Esophagus squamous epithelium (tissue), 5 donors: ENCODE measurements at regions not wholly inside any gene's neighbourhood (a gene's known extent, or its start where the extent isn't known, plus 50 kb on each side); places are given as distances from the start of the nearest gene placed in this dataset.

ENCODE experiments used
- DNase-seq: peaks from one replicate; lab custom pipeline; 2025; lab: John Stamatoyannopoulos, UW
- H3K27ac ChIP-seq, 4 donors: fragments of 200-600 bp; sonication (generic); one replicate each; pipeline ENCODE4 v1.5.1; 2016 to 2019; ENCODE audit warnings: mild to moderate bottlenecking in 1 of 4
- H3K27me3 ChIP-seq, 4 donors: fragments of 200-600 bp; sonication (generic); 1 replicate in 3 of 4; 2 replicates in 1 of 4; pipeline versions ENCODE4 v1.5.1 to v1.6.0; 2017 to 2021; ENCODE audit warnings: antibody characterized with exemption in 1 of 4
- H3K36me3 ChIP-seq, 3 donors: fragments of 200-600 bp; sonication (generic); one replicate each; pipeline ENCODE4 v1.5.1; 2016 to 2019
- H3K4me1 ChIP-seq, 3 donors: fragments of 200-600 bp; sonication (generic); one replicate each; pipeline ENCODE4 v1.5.1; 2017 to 2019
- H3K4me3 ChIP-seq, 4 donors: fragments of 200-600 bp; sonication (generic); 1 replicate in 3 of 4; 2 replicates in 1 of 4; pipeline ENCODE4 v1.5.1; 2016 to 2019; ENCODE audit warnings: mild to moderate bottlenecking in 2 of 4, moderate library complexity in 1 of 4
- H3K9me3 ChIP-seq, 3 donors: fragments of 200-600 bp; sonication (generic); one replicate each; pipeline ENCODE4 v1.5.1; 2016 to 2019
- POLR2A ChIP-seq, 4 donors: fragments of 450-650 bp; IDR thresholded peaks; one replicate each; pipeline ENCODE4 v1.6.1; 2017; ENCODE audit warnings: antibody characterized with exemption in 4 of 4, mild to moderate bottlenecking in 4 of 4, moderate library complexity in 3 of 4
- WGBS, 2 donors: methylation state at CpG; one replicate each; pipeline ENCODE4 v1.1.5; 2018; 5-methylcytosine and 5-hydroxymethylcytosine counted together
- intact Hi-C: fragments of 100-400 bp; cut with DNase I; formaldehyde crosslinking; loops from one replicate; pipeline ENCODE4 v1.15.0; 2022
- TF ChIP-seq, protein P1 (sequence below), 6 experiments: fragments of 450-650 bp in 4 of 6; fragments of 200-600 bp in 2 of 6; sonication (generic) in 2 of 6; IDR thresholded peaks; one replicate each; pipeline ENCODE4 v1.5.1; 2016 to 2019; ENCODE audit warnings: antibody characterized with exemption in 6 of 6, mild to moderate bottlenecking in 4 of 6, moderate library complexity in 4 of 6
- donor health status: DM: yes; HTN: yes; CAD: no.

DNA sequence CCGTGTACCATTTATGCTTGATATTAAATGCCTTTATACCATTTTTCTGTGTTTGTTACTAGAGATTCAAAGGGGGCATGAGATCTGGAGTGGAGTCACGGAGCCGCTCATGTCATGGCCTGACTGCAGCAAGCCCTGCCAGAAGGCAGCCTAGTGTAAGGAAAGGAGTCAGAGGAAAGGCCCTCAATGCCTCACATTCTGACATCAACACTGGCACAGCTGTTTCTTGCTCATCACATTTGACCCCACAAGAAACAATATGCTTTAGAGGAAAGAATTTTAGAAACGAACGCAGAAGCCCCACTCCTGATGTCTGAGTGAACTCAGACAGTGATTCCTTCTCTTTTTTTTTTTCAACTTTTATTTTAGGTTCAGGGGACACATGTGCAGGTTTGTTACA, 322.4 kb upstream of the CPEB2 start:
- intact Hi-C loops = no loop called here
- Histone ChIP-seq H3K27me3 (no peaks in the 10 kb centered on the region), H3K36me3 (no peaks in the 10 kb centered on the region), H3K4me3 (no peak overlapping the region), H3K4me1 (no peaks in the 10 kb centered on the region), H3K27ac (no peak overlapping the region), H3K9me3 (no peaks in the 10 kb centered on the region)
- 77 to 90% methylated on average over 5 of the region's 5 CpGs for WGBS, 2 donors
- no peak for DNase-seq
- TF ChIP-seq, protein P1, sequence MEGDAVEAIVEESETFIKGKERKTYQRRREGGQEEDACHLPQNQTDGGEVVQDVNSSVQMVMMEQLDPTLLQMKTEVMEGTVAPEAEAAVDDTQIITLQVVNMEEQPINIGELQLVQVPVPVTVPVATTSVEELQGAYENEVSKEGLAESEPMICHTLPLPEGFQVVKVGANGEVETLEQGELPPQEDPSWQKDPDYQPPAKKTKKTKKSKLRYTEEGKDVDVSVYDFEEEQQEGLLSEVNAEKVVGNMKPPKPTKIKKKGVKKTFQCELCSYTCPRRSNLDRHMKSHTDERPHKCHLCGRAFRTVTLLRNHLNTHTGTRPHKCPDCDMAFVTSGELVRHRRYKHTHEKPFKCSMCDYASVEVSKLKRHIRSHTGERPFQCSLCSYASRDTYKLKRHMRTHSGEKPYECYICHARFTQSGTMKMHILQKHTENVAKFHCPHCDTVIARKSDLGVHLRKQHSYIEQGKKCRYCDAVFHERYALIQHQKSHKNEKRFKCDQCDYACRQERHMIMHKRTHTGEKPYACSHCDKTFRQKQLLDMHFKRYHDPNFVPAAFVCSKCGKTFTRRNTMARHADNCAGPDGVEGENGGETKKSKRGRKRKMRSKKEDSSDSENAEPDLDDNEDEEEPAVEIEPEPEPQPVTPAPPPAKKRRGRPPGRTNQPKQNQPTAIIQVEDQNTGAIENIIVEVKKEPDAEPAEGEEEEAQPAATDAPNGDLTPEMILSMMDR (IDR thresholded peaks at IDR 0.05) = no peak
- TF ChIP-seq POLR2A (IDR thresholded peaks at IDR 0.05) = no peak

DNA sequence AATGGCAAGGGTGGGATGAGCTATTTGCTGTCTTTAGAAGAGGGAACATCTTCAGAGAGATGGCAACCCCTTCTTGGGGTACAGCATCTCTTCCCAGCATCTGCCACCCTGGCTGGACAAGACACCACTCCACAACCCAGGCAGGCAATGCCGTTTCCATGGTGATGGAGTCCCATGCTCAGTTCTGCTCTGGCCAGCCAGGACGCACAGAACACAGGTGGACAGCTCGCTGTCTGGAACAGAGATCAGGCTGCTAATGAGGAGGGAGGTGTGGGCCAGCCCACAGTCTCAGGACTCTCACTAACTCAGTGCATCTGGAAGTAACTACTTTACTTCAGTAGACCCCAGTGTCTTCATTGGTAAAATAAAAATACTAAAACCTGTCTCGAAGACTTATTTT, 321.0 kb upstream of the CPEB2 start:
- Histone ChIP-seq H3K27ac (no peak overlapping the region), H3K27me3 (no peaks in the 10 kb centered on the region), H3K9me3 (no peaks in the 10 kb centered on the region), H3K4me3 (no peak overlapping the region), H3K36me3 (no peaks in the 10 kb centered on the region), H3K4me1 (no peaks in the 10 kb centered on the region)
- no peak for DNase-seq
- 47 to 86% methylated on average over 1 to 3 of the region's 4 CpGs for WGBS, 2 donors
- TF ChIP-seq, protein P1 (IDR thresholded peaks at IDR 0.05) = no peak
- no peak for TF ChIP-seq POLR2A (IDR thresholded peaks at IDR 0.05)
- intact Hi-C loops = no loop called here

DNA sequence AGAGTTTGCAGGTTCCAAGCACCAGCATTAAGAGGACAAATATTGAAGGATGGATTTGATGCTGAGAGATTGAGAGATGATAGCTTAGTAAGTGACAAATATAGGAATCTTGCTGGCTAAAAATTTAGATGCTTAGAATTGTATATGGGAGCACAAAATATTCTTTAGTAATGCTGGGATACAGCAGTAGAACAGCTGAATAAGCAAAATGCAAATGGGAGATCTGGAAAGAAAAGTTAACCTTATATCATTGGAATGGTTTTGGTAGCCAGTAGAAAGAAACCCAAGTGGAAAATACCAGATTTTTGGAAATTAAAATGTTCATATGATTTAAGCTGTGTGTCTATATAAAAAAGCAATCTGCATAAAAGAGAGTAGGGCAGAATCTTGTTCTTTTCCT, 308.6 kb upstream of the CPEB2 start:
- no peak for TF ChIP-seq POLR2A (IDR thresholded peaks at IDR 0.05)
- TF ChIP-seq, protein P1 (IDR thresholded peaks at IDR 0.05) = no peak
- Histone ChIP-seq H3K27me3 (no peaks in the 10 kb centered on the region), H3K4me3 (no peak overlapping the region), H3K27ac (no peak overlapping the region), H3K36me3 (no peaks in the 10 kb centered on the region), H3K9me3 (peaks cover 0 to 5% (median 0%) of the 10 kb centered on the region in 3 donors), H3K4me1 (no peaks in the 10 kb centered on the region)
- no peak for DNase-seq
- intact Hi-C loops = no loop called here

- peaks cover 0 to 5% (median 0%) of the 10 kb centered on the region in 3 donors for H3K9me3 ChIP-seq
- no peak for DNase-seq
- no peaks in the 10 kb centered on the region for H3K36me3 ChIP-seq
- no peak overlapping the region for H3K4me3 ChIP-seq
- H3K27ac ChIP-seq = no peak overlapping the region
- intact Hi-C loops = no loop called here
- H3K27me3 ChIP-seq = no peaks in the 10 kb centered on the region
- TF ChIP-seq, protein P1 (IDR thresholded peaks at IDR 0.05) = no peak
- no peak for TF ChIP-seq POLR2A (IDR thresholded peaks at IDR 0.05)
- H3K4me1 ChIP-seq = no peaks in the 10 kb centered on the region
- WGBS, 2 donors = 57 to 58% methylated on average over 6 of the region's 6 CpGs
Observed at GRCh38 chr4:14695095-14695845, 307.0 kb upstream of the CPEB2 start.

DNA sequence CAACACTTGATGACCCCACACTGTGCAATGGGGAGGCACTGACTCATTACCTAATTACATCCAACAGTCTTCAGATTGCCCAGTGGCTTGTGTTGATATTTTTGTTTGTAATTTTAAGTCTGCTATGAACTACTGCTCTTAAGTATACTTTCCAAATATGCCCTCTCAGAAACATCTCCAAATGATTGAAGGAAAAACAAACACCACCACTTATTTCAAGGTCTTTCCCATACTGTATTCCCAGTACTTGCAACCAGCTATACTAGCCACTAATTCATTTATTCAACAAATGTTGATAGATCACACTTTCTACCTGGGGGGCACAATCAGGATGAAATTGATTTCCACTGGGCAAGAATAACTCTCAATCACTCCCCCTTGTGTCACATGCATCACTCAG, 302.2 kb upstream of the CPEB2 start:
- Histone ChIP-seq H3K9me3 (no peaks in the 10 kb centered on the region), H3K4me1 (peaks cover 4 to 26% (median 8%) of the 10 kb centered on the region in 3 donors), H3K36me3 (no peaks in the 10 kb centered on the region), H3K27me3 (no peaks in the 10 kb centered on the region), H3K27ac (no peak overlapping the region), H3K4me3 (no peak overlapping the region)
- intact Hi-C loops = no loop called here
- no peak for TF ChIP-seq POLR2A (IDR thresholded peaks at IDR 0.05)
- TF ChIP-seq, protein P1 (IDR thresholded peaks at IDR 0.05) = no peak
- no peak for DNase-seq
